Gastroesophageal sphincter (tissue), 3 donors: ENCODE measurements at regions not wholly inside any gene's neighbourhood (a gene's known extent, or its start where the extent isn't known, plus 50 kb on each side); places are given as distances from the start of the nearest gene placed in this dataset.

Experiments
- EP300 ChIP-seq: sonication (generic); formaldehyde crosslinking; IDR thresholded peaks from one replicate; pipeline ENCODE4 v1.6.1; 2017; ENCODE audit warnings: antibody characterized with exemption, mild to moderate bottlenecking
- POLR2A ChIP-seq, 2 donors: fragments of 450-650 bp; IDR thresholded peaks; one replicate each; pipeline ENCODE4 v1.6.1; 2017; ENCODE audit warnings: antibody characterized with exemption in 2 of 2, mild to moderate bottlenecking in 2 of 2, moderate library complexity in 1 of 2
- POLR2AphosphoS5 ChIP-seq: sonication (generic); formaldehyde crosslinking; IDR thresholded peaks from one replicate; pipeline ENCODE4 v1.6.1; 2017; ENCODE audit warnings: antibody characterized with exemption
- TF ChIP-seq, protein P1 (sequence below), 4 experiments: fragments of 200-600 bp in 2 of 4; fragments of 450-650 bp in 2 of 4; sonication (generic) in 1 of 4; IDR thresholded peaks; one replicate each; pipeline ENCODE4 v1.5.1; 2017 to 2019; ENCODE audit warnings: antibody characterized with exemption in 4 of 4, mild to moderate bottlenecking in 2 of 4, moderate library complexity in 2 of 4

DNA sequence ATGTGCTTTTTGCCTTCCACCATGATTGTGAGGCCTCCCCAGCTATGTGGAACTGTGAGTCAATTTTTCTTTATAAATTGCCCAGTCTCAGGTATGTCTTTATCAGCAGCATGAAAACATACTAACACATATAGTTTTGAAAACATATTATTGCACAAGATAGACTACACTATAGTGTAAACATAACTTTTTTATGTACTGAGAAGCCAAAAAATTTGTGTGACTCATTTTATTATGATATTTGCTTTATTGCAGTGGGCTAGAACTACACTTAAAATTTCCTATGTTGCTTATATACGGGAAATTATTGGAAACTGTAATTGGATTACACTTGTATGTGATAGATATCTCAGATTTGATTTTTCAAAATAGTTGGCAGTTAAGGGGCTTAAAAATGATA, 885.5 kb upstream of the FBXO33 start:
- TF ChIP-seq, protein P1, sequence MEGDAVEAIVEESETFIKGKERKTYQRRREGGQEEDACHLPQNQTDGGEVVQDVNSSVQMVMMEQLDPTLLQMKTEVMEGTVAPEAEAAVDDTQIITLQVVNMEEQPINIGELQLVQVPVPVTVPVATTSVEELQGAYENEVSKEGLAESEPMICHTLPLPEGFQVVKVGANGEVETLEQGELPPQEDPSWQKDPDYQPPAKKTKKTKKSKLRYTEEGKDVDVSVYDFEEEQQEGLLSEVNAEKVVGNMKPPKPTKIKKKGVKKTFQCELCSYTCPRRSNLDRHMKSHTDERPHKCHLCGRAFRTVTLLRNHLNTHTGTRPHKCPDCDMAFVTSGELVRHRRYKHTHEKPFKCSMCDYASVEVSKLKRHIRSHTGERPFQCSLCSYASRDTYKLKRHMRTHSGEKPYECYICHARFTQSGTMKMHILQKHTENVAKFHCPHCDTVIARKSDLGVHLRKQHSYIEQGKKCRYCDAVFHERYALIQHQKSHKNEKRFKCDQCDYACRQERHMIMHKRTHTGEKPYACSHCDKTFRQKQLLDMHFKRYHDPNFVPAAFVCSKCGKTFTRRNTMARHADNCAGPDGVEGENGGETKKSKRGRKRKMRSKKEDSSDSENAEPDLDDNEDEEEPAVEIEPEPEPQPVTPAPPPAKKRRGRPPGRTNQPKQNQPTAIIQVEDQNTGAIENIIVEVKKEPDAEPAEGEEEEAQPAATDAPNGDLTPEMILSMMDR (IDR thresholded peaks at IDR 0.05), result no peak
- TF ChIP-seq POLR2AphosphoS5, result no peak
- TF ChIP-seq EP300, result no peak
- no peak for TF ChIP-seq POLR2A (IDR thresholded peaks at IDR 0.05)
